ENCODE measurements at regions not wholly inside any gene's neighbourhood (a gene's known extent, or its start where the extent isn't known, plus 50 kb on each side); places are given as distances from the start of the nearest gene placed in this dataset.

DNA sequence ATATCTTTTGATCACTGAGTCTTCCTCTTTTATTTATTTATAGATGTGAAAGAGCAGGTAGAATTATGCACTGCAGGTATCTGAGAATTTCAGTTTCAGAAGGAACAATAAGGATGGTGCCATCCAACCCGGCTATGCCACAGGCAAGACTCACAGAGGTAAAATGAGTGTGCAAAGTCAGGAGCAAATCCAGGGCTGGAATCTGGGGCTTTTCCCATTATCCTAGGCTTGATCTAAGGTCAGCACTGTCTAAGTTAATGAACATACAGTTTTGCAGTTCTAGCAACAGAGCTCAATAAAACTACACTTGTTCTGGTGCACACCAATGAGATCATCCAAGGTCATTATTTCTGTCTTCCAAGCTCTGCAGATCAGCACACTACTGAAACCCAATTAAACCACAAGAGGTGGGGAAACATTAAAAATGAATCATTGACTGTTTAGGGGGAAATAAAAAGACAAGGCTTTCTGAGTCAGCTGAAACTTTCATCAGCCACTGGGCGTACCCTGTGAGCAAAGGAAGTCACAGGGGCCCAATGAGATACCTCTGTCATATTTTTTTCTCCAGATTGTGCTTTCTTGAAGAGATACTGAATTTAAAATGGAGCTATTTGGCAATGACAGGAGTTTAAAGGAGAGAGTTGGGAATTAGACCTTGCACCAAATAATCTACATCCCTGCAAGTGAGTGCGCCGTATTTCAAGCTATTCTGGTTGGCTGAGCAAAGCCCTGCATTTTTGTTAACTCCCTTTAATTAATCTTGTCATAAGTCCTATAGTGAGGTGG lies 662.2 kb upstream of the ZNF608 start:
- DNase-seq: no peak

DNA sequence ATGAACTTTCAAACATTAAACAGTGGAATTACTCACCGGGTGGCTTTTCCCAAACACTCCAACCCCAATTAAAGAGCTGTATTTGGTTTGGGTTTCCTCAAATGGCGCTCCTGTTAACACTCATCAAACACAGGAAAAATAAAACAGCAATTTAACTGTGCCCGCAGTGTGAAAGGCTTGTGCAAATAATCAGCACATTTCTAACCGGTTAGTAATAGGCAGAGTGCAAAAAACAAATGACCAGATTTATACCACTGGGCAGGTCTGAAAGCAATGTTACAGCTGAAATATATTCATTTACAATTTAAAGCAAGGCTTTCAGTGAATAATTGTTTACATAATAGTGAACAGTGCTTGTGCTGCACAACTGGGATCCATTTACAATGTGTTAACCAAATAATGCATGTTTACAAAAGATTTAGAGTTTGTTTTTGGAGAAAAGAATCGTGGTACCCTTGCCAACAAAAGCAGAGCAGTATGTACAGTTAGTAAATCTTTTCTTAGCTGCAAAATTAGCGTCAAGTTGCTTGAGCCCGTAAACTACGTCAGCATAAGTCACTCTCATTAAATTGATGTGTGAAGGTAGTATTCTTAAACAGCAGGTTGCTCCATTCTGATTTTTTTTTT lies 662.9 kb upstream of the ZNF608 start:
- DNase-seq: no peak

DNA sequence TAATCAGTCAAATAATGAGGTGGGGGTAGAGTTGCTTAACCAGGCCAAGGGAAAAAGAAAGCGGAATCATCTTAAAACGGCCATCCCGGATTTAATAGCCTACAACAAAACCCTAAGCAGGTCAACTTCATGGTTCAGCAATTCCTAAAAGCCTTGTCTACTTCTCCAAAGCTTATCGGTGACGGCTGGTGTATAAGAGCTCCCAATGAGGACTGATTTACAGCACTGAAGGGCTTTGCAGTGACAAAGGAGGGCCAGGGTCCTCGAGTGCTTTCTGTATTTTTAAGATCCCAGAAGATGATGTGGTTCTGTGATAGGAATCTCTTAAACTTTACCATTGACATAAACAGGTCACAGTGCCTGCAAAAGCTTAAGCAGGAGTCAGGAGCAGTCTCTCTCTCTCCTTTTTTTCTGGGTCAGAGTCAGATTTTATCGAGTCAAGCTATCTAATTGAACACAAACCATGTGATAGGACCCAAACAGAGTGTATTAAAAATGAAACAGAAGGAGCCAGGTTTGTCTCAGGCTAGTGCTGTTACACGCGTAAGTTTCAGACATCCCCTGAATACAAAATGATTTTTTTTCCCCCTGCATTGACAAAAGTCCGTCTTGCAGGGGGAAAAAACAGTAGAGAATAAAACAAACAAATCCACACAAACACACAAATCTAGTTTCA lies 663.6 kb upstream of the ZNF608 start:
- no peak for DNase-seq

DNA sequence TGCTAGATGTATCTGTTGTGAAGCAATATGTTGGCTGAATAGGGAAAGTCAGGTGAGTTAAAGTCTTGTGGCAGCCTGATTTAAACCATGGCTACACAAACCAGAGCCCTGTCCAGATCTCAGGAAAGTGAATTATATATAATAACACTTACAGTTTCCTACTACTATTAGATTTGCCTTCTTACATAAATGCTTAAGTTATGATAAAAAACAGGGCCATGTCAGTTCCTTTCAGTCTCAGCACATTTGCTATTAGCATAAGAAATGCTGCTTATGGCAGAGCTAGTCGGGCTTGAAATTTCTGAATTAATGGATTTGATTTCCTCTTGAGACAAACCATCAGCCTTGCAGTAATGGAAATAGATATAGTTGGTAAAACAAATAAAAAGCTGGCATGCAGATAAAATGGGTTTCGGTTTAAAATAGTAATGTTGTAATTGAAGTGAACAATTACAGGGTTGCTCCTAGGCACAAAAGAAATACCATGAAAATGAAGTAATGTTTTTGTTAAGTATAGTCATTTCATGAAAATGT lies 664.2 kb upstream of the ZNF608 start:
- DNase-seq: no peak

DNA sequence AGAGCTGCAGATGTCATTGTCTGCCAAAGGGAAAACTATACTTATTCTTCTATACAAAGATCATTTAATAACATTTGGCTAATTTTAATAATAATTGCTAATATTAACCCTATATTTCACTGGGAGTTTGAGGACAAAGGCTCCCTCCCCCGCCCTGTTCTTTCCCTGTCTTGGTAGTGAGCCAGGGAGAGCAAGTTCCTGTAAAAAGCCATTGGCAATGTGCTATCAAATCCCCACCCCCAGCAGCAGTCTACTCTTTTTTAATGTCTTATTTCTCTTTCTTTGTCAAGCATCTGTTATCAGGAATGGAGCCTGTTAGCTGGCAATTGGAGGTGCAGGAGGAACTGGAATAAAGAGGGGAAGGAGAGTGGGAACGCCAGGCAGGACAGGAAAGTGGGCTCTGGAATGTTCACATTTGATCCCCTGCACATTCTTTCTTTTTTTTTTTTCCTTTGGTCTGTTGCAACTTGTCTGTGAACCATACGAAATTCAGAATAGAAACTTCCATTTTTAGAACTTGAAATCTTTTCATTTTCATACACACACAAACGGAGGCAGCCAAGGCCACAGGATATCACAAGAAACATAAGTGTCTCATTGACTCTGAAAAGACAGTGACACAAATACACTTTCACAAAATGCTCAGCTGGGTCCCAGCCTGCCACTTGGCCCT lies 664.8 kb upstream of the ZNF608 start:
- no peak for DNase-seq

DNA sequence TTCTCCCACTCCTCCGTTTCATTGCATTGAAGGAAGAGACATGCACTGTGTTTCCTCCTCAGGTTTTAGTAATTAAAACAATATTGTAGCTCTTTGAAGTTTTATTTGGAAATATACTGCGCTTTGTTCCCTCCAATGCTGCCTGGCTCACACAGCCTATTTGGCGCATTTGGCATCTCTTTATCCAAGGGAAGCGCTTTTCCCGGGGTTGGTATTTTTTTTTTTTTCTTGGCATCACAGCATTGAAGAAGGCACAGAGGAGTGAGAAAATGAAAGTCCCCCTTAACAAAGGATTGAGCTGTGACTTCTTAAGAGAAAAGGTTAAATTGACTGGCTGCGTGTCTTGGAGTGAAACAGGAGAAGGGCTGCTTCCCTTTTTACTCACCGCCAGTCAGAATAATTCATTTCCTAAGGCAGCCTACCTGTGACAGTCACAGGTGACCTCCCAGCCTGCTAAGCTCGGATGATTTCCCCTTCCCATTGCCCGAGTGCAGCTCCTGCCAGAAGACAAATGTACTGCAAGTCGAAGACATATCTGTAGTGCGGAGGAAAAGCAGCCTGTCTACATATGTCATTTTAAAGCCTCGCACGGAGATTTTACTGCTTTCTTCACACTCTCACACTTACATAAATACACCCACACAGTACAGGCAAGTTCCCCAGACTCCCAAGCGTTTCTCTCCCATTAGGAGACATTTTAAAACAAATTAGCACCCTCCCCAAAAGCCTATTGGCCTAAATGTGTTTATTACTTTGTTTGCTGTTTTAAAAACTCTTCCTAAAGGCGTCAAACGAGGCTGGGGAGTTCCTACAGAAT lies 665.5 kb upstream of the ZNF608 start:
- DNase-seq: no peak

DNA sequence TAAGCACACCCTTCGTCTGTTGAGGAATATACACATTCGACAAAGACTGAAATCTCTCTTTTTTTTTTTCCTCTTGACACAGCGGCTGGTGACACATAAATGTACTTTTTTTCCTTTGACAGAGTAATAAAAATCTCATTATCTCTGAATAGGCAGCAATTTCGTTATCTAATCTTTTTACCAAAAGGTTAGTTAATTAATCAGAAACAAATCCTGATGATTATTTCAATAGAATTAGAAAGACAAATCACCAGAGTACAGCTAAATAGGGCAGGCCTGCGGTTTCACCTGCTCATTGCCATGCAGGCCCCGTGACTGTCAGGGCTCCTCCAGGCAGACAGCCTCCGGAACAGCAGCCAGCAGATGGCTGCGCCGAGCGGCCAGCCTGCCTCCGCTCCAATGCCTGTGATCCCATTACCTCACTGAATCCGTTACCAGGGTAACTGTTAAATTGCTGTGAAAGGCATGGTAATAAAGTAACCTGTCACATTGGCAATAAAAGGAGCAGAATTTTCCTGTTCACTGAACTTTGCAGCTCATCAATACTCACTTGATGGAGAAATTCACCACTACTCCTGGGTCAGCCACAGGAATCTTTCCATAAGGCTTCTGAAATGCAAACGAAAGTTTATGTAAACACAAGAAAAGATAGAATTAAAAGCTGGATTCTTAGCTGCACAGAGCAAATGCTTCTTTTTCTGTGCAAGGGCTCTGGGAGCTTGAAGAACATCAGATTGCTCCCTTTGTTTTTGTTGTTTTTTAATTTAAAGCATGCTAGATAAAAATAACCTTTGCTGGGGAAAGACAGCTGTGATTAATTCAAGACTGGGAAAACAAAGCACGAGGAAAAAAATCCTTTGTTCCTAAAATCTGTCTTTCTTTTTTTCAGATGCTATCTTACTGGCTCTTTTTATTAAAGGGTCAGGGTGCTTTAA lies 666.4 kb upstream of the ZNF608 start:
- DNase-seq: no peak

DNA sequence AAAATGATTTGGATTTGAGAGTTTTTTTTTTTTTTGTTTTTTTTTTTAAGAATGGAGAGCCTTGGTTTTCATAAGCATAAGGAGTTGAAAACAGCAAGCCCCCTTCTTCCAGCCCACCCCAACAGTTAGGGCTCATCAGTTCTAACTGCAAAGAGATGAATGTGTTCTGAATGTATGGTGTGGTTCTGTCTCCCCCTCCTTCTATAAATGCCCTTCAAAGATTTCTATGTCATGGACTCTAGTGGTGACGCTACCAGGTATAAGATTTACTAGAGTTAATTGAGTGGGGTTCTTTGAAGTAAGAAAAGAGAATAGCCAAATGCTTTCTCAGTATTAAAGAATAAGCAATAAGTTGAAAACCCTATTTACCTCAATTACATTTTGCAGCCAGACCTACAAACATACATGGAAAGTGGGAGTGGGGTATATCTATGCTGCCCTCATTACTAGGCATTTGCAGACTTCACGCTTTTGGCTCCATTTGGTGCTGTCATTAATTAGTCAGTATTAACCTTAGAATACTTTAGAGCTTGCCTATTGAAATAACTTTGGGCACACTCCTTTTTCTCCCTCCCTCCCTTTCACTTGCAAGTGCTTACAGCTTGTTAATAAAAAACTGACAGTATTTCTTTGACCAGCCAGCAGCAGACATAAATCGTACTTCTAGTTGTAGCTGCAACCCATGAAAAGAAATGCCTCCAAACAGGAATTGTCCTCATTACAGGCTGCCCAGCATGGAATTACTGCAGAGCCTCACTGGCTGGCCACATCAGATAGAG lies 667.2 kb upstream of the ZNF608 start:
- no peak for DNase-seq

DNA sequence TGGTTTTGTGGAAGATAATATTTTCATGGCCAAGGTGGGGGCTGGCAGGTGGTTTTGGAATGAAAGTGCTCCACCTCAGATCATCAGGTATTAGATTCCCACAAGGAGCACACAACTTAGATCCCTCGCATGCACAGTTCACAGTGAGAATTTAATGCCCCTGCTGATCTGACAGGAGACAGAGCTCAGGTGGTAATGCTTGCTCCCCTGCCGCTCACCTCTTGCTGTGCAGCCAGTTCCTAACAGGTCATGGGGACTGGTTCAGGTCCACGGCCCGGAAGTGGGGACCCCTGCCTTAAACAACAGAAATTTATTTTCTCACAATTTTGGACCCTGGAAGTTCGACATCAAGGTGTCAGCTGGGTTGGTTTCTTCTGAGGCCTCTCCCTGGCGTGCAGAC lies 668.7 kb upstream of the ZNF608 start:
- no peak for DNase-seq

DNA sequence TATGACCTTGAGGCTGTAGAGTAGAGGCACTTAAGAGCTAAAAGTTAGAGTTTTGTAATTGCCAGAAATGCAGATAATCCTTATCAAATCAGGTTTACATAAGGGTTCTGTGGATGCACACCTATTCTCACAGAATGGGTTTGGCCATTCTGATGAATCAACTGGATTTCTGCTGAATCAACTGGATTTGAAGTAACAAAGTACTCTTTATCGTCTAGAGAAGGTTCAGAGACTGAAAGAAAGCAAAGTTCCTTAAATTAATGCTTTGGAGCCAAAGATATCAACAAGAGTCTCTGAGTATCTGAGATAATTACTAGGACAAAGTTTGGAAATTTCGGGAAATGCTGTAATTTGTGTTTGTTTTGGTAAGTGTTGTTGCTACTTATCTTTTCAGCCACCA lies 669.6 kb upstream of the ZNF608 start:
- DNase-seq: no peak

DNA sequence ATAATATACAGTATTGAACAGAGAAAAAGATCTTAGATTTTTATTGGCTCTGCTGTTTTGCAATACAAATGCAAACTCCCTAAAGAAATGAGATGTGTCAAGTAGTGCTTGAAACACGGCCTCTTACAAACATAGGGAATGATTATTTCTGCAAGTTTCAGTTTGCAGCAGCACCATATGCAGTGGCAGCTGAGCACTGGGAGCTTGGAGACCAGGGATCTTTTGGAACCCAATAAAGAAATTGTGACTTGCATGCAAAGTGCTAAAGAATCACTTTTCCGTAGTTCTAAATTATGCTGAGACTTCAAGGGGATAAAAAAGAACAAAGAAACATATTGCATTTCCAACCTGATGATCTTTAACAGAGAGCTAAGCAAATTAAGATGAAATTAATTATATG lies 674.6 kb upstream of the ZNF608 start:
- DNase-seq: no peak

DNA sequence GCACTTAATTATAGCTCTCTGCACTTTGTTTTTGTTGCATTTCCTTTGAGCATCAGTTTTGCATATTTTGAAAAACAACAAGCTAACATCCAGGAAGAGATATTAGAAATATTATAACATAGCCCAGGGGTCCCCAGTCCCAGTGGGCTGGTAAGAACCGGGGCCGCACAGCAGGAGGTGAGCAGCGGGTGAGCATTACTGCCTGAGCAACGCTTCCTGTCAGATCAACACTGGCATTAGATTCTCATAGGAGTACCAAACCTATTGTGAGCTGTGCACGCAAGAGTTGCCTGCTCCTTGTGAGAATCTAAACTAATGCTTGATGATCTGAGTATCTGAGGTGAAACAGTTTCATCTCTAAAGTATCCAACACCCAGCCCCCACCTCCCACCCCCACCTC lies 675.9 kb upstream of the ZNF608 start:
- no peak for DNase-seq

DNA sequence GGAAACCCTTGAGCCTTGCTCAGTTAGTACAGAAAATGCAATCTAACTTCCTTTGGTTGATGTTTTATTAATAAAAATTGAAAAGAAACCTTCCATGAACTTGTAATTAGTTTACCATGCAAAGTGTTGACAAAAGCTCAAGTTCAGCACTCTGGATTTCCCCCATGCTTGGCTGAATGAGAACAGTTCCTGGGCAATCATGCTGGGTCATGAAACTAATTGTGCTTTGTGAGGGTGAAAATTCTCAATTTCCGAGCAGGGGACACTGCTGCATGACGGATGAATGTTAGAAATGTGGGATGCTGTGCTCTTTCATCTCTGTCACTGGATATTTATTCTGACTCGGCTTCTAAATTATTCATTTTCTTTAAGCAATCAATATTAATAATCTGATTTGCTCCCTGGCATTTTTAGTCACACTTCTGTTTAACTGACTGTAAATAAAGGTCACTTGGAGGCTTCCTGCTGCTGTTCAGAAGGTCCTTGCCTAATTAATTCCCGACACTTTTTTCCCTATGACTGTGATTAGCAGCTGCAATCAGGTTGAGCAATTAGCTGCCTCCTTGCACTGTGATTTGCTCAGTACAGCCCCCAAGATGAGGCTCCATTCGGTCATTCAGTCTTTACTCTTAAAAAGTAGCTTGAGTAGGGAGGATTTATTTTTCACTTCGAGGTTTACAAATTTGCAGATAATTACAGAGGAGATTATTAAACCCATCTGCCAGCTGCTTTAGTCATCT lies 678.1 kb upstream of the ZNF608 start:
- no peak for DNase-seq

DNA sequence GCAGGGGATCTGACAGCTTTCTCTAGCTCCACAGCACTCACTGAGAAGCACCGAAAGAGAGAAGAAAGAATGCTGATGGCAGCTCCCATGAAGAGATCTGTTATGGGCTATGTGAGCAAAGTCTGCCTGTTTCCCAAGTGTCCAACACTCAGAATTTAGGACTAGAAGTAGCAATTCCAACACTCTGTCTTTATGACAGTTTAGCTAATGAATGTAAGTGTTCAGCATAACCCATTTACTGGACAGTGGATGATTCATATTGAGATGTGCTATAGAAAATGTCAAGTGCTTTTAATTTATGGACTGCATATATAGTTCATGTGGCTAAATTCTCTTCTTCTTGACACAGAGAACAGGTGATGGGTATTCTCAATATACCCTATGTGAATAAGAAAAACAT lies 683.1 kb upstream of the ZNF608 start:
- no peak for DNase-seq

DNA sequence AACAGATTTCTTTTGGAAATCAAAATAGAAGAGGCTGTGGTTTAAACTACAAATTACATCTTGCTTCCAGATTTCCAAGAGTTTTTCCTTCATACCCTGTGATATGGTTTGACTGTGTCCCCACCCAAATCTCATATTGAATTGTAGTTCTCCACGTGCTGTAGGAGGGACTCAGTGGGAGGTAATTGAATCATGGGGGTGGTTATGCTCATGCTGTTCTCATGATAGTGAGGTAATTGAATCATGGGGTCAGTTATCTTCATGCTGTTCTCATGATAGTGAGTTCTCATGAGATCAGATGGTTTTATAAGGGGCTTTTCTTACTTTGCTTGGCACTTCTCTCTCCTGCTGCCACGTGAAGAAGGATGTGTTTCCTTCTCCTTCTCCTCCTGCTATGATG lies 687.0 kb upstream of the ZNF608 start:
- no peak for DNase-seq

DNA sequence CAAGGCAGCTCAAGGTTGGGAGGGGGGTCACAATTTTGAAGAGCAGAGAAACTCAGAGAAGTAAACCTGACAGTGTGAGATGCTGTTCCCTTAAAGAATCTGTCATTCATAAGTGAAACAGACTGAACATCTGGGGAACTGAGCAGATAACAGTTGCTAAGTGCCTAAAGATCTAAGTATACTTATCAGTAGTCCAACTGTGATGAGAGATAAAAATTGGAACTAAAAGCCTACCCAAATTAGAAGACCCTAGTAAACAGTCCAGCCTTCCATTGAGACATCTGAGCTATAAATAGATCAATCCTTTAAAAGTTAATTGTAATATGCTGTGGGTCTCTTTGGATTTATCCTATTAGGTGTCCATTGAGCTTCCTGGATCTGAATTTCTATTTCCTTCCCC lies 692.8 kb upstream of the ZNF608 start:
- no peak for DNase-seq

DNA sequence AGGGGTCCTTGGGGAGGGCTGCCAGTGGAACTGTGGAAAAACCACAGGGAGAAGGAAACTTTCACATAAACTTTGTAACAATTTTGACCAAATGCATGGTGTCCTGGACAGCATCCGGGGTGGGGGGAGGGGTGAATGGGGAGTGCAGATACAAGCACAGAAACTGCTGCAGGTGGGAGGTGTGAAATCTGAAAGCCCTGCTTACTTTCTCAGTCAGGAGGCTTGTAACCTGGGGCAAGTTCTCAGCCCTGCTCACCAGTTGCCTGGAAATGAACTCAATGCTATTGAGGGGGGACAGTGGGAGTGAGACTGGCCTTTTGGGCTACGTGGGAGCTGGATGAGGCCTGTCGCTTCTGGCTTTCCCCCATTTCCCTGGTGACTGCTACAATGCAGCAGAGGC lies 694.5 kb upstream of the ZNF608 start:
- DNase-seq: no peak

DNA sequence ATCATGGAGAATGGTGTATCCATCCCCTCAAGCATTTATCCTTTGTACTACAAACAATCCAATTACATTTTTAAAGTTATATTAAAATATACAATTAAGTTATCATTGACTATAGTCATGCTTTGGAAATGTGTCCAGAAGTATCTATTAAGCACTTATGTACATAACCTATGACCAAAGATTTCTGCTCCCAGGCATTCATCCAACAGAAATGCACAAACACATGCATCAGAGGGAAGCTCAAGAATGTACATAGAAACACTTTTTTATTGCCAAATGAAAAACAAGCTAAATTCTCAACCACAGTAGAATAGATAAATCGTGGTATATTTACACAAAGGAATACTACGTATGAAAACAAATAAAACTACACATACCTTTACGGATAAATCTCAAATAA lies 700.5 kb upstream of the ZNF608 start:
- DNase-seq: no peak

DNA sequence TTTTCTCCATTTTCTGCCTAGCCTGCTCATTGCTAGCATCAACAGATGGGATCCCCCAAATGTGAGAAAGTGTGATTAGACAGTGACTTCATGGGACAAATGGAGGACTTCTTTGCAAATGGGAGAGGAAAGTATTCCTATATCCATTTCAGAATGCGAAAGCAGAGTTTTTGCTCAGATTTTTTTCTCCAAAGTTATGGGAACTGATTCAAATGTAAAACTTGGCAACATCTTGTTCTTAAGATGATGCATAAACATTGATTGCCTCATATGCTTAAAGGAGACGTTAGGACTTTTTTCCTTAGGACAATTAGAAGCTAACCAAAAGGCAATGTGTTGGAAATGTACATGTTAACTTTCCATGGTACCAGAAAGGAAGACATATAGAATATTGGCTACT lies 704.3 kb upstream of the ZNF608 start:
- no peak for DNase-seq

DNA sequence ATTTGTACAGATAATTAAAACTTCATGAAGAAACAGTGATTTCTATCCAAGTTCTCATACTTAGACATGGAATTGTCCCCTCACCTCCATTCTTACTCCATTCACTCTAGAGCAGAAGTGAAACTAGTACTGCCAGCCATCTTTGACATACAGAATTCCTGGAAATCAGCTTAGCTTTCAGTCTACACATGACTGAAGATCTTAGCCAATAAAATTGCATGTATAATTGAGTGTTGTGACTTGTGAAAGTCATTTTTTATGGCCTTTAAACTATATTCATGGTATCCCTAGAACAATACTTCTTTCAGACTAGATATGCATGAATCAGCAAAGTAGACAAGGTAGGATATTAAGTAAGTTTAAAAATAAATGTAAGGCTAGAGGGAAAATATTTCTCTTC lies 705.2 kb upstream of the ZNF608 start:
- DNase-seq: no peak
